Upper lobe of left lung (tissue), 4 donors: ENCODE measurements at regions not wholly inside any gene's neighbourhood (a gene's known extent, or its start where the extent isn't known, plus 50 kb on each side); places are given as distances from the start of the nearest gene placed in this dataset.

Source experiments
- EP300 ChIP-seq, 4 donors: sonication (generic); formaldehyde crosslinking; IDR thresholded peaks; one replicate each; pipeline ENCODE4 v1.5.1; 2017; ENCODE audit warnings: antibody characterized with exemption in 4 of 4, control low read depth in 2 of 4
- TF ChIP-seq, protein P1 (sequence below), 6 experiments: fragments of 450-650 bp in 4 of 6; fragments of 200-600 bp in 2 of 6; sonication (generic) in 2 of 6; IDR thresholded peaks; one replicate each; pipeline ENCODE4 v1.5.1; 2016 to 2019; ENCODE audit warnings: antibody characterized with exemption in 6 of 6

DNA sequence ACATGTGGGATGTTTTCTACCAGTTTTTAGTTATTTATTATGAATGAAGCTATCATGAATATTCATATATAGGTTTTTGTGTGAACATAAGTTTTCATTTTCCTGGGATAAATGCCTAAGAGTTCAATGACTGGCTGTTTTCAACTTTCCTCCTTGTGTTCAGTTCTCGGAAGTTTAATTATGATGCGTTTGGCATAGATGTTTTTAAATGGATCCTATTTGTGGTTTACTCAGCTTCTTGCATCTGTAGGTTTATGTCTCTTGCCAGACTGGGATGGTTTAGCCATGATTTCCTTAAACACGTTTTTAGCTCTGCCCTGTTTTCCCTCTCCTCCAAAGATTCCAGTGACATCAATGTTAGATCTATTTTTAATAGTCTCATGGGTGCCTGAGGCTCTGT lies 411.1 kb upstream of the CDH4 start:
- no peak for TF ChIP-seq EP300 (IDR thresholded peaks at IDR 0.05)
- TF ChIP-seq, protein P1, sequence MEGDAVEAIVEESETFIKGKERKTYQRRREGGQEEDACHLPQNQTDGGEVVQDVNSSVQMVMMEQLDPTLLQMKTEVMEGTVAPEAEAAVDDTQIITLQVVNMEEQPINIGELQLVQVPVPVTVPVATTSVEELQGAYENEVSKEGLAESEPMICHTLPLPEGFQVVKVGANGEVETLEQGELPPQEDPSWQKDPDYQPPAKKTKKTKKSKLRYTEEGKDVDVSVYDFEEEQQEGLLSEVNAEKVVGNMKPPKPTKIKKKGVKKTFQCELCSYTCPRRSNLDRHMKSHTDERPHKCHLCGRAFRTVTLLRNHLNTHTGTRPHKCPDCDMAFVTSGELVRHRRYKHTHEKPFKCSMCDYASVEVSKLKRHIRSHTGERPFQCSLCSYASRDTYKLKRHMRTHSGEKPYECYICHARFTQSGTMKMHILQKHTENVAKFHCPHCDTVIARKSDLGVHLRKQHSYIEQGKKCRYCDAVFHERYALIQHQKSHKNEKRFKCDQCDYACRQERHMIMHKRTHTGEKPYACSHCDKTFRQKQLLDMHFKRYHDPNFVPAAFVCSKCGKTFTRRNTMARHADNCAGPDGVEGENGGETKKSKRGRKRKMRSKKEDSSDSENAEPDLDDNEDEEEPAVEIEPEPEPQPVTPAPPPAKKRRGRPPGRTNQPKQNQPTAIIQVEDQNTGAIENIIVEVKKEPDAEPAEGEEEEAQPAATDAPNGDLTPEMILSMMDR (IDR thresholded peaks at IDR 0.05), result no peak
